GM23338 (cell line): ENCODE measurements at regions not wholly inside any gene's neighbourhood (a gene's known extent, or its start where the extent isn't known, plus 50 kb on each side); places are given as distances from the start of the nearest gene placed in this dataset.

ENCODE experiments used
- ATAC-seq: fragments of 200-7000 bp; cut with Tn5 transposase; 3 replicates; pipeline ENCODE4 v1.9.1; 2020
- DNase-seq: peaks from one replicate; pipeline ENCODE4 v3.0.0-alpha.2; 2015; ENCODE audit warnings: low spot score
- H2AFZ ChIP-seq: fragments of 200-600 bp; sonication (generic); 2 replicates; pipeline ENCODE4 v1.8.0; 2016; ENCODE audit warnings: antibody characterized with exemption, mild to moderate bottlenecking, moderate library complexity
- H3F3A ChIP-seq: fragments of 200-600 bp; sonication (generic); replicated peaks from 2 replicates; pipeline ENCODE4 v1.8.0; 2017; ENCODE audit warnings: antibody characterized with exemption, mixed run types, low read depth
- H3K27ac ChIP-seq: fragments of 200-600 bp; sonication (generic); 2 replicates; pipeline ENCODE4 v1.6.1; 2016; ENCODE audit warnings: low read depth
- H3K27me3 ChIP-seq: fragments of 200-600 bp; sonication (generic); 2 replicates; pipeline ENCODE4 v1.8.0; 2016; ENCODE audit warnings: mild to moderate bottlenecking, mixed run types, moderate library complexity; ENCODE audit not compliant: insufficient read depth
- H3K36me3 ChIP-seq: fragments of 200-600 bp; sonication (generic); 2 replicates; pipeline ENCODE4 v1.8.0; 2016; ENCODE audit warnings: mild to moderate bottlenecking; ENCODE audit not compliant: insufficient read depth
- H3K4me1 ChIP-seq: fragments of 200-600 bp; sonication (generic); 2 replicates; pipeline ENCODE4 v1.8.0; 2016; ENCODE audit warnings: mild to moderate bottlenecking, moderate library complexity; ENCODE audit not compliant: insufficient read depth
- H3K4me2 ChIP-seq: fragments of 200-600 bp; sonication (generic); 2 replicates; pipeline ENCODE4 v1.7.1; 2017; ENCODE audit warnings: mixed run types
- H3K4me3 ChIP-seq: fragments of 200-600 bp; sonication (generic); 2 replicates; pipeline ENCODE4 v1.6.1; 2016; ENCODE audit warnings: mixed run types
- H3K79me2 ChIP-seq: fragments of 200-600 bp; sonication (generic); replicated peaks from 2 replicates; pipeline ENCODE4 v1.8.0; 2017; ENCODE audit warnings: mild to moderate bottlenecking; ENCODE audit not compliant: insufficient read depth
- H3K9me2 ChIP-seq: fragments of 200-600 bp; sonication (generic); 2 replicates; pipeline ENCODE4 v1.8.0; 2017; ENCODE audit not compliant: insufficient read depth
- H4K20me1 ChIP-seq: fragments of 200-600 bp; sonication (generic); replicated peaks from 2 replicates; pipeline ENCODE4 v1.8.0; 2017; ENCODE audit warnings: mild to moderate bottlenecking; ENCODE audit not compliant: insufficient read depth
- H3K27ac Mint-ChIP-seq: 2 replicates; pipeline ENCODE4 v1.8.0; 2020; ENCODE audit warnings: inconsistent platforms, mild to moderate bottlenecking, moderate library complexity, mixed read lengths
- H3K27me3 Mint-ChIP-seq: 3 replicates; pipeline ENCODE4 v1.8.0; 2022; ENCODE audit warnings: low read depth, mild to moderate bottlenecking, moderate library complexity, mixed read lengths, inconsistent platforms; ENCODE audit not compliant: insufficient read depth, poor library complexity
- H3K36me3 Mint-ChIP-seq: 3 replicates; pipeline ENCODE4 v1.8.0; 2021; ENCODE audit warnings: low read depth, mild to moderate bottlenecking, inconsistent platforms, moderate library complexity, mixed read lengths
- H3K4me1 Mint-ChIP-seq: 3 replicates; pipeline ENCODE4 v1.8.0; 2020; ENCODE audit warnings: mild to moderate bottlenecking, inconsistent platforms, mixed read lengths
- H3K4me3 Mint-ChIP-seq: 3 replicates; pipeline ENCODE4 v1.8.0; 2021; ENCODE audit warnings: moderate library complexity, mild to moderate bottlenecking, inconsistent platforms, mixed read lengths
- H3K9me3 Mint-ChIP-seq: 3 replicates; pipeline ENCODE4 v1.8.0; 2020; ENCODE audit warnings: moderate library complexity, mild to moderate bottlenecking, inconsistent platforms, mixed read lengths
- CREB1 ChIP-seq: fragments of 250-450 bp; sonication (Bioruptor Pico); IDR thresholded peaks from 2 replicates; pipeline ENCODE4 v1.5.0; 2020; ENCODE audit warnings: low read depth, mild to moderate bottlenecking, moderate library complexity
- CTCF ChIP-seq, 2 experiments: fragments of 200-600 bp in 1 of 2; sonication (generic) in 1 of 2; conservative IDR thresholded peaks; 2 replicates each; pipeline versions ENCODE4 v1.5.1 to v1.6.1; 2016 to 2017; ENCODE audit warnings: antibody characterized with exemption in 2 of 2, low read depth in 2 of 2, mild to moderate bottlenecking in 2 of 2, moderate library complexity in 1 of 2
- ETS1 ChIP-seq: IDR thresholded peaks from 2 replicates; pipeline ENCODE4 v1.6.1; 2016; ENCODE audit warnings: antibody characterized with exemption
- EZH2 ChIP-seq: fragments of 200-600 bp; sonication (generic); IDR thresholded peaks from one replicate; pipeline ENCODE4 v1.8.0; 2017; ENCODE audit warnings: antibody characterized with exemption, mild to moderate bottlenecking, low read depth; ENCODE audit not compliant: unreplicated experiment
- EZH2phosphoT487 ChIP-seq: fragments of 200-600 bp; sonication (generic); IDR thresholded peaks from one replicate; pipeline ENCODE4 v1.8.1; 2018; ENCODE audit warnings: antibody characterized with exemption; ENCODE audit not compliant: unreplicated experiment
- JUNB ChIP-seq: IDR thresholded peaks from one replicate; pipeline ENCODE4 v1.6.1; 2016; ENCODE audit warnings: antibody characterized with exemption; ENCODE audit not compliant: unreplicated experiment
- NANOG ChIP-seq: IDR thresholded peaks from 2 replicates; pipeline ENCODE4 v1.6.1; 2016; ENCODE audit warnings: antibody characterized with exemption, borderline replicate concordance
- POLR2AphosphoS5 ChIP-seq: IDR thresholded peaks from 2 replicates; pipeline ENCODE4 v1.6.1; 2016; ENCODE audit warnings: antibody characterized with exemption, low read depth
- REST ChIP-seq: IDR thresholded peaks from one replicate; pipeline ENCODE4 v1.6.1; 2018; ENCODE audit warnings: antibody characterized with exemption; ENCODE audit not compliant: unreplicated experiment
- STAT1 ChIP-seq: IDR thresholded peaks from one replicate; pipeline ENCODE4 v1.6.1; 2016; ENCODE audit warnings: antibody characterized with exemption; ENCODE audit not compliant: unreplicated experiment
- ZNF114 ChIP-seq: fragments of 250-450 bp; sonication (Bioruptor Pico); IDR thresholded peaks from 2 replicates; pipeline ENCODE4 v1.5.0; 2020; ENCODE audit warnings: mild to moderate bottlenecking, moderate library complexity
- ZNF331 ChIP-seq: fragments of 250-450 bp; sonication (Bioruptor Pico); IDR thresholded peaks from 2 replicates; pipeline ENCODE4 v1.5.0; 2020; ENCODE audit warnings: low read depth, mild to moderate bottlenecking, moderate library complexity
- ZNF462 ChIP-seq: fragments of 250-450 bp; sonication (Bioruptor Pico); IDR thresholded peaks from 2 replicates; pipeline ENCODE4 v1.5.0; 2020; ENCODE audit warnings: mild to moderate bottlenecking, moderate library complexity

- Mint-ChIP-seq H3K27ac (no peak overlapping the region), H3K36me3 (no peaks in the 10 kb centered on the region), H3K9me3 (no peaks in the 10 kb centered on the region), H3K4me3 (no peak overlapping the region), H3K4me1 (peaks cover 10% of the 10 kb centered on the region), H3K27me3 (no peaks in the 10 kb centered on the region)
- H3K4me2 ChIP-seq: no peak overlapping the region
- 0 out of 2 replicates have a peak, but pooled peaks cover 9% of the 10 kb centered on the region for H3K4me1 ChIP-seq
- no peaks in the 10 kb centered on the region for H3K36me3 ChIP-seq
- H2AFZ ChIP-seq: no peak overlapping the region
- H3K27ac ChIP-seq: no peak overlapping the region
- H3F3A ChIP-seq: no peaks in the 10 kb centered on the region
- TF ChIP-seq ZNF114 (CRISPR knock-in tag) (no peak), ZNF331 (CRISPR knock-in tag) (no peak), STAT1 (no peak), ETS1 (no peak), REST (no peak), NANOG (no peak), EZH2phosphoT487 (no peak), EZH2 (no peak), CTCF (conservative IDR thresholded peaks at IDR 0.05; ENCODE audit: low read depth in 2 of 2) (no peak), CREB1 (CRISPR knock-in tag) (no peak), POLR2AphosphoS5 (no peak), ZNF462 (CRISPR knock-in tag) (no peak), JUNB (no peak)
- DNase-seq (no peak), ATAC-seq (no peak)
- H4K20me1 ChIP-seq: no peaks in the 10 kb centered on the region
- H3K27me3 ChIP-seq: no peaks in the 10 kb centered on the region
- H3K79me2 ChIP-seq: no peaks in the 10 kb centered on the region
- H3K4me3 ChIP-seq: no peak overlapping the region
- peaks cover 6% of the 10 kb centered on the region for H3K9me2 ChIP-seq
These were observed 187.0 kb upstream of the S1PR3 start for GRCh38 chr9:88804254-88804596.
